NCI-H1092 (cell line): ENCODE measurements at regions not wholly inside any gene's neighbourhood (a gene's known extent, or its start where the extent isn't known, plus 50 kb on each side); places are given as distances from the start of the nearest gene placed in this dataset.
A peak's percentile ranks its signal among the peaks of the same experiment; 100 is the strongest.

ENCODE experiments used
- DNase-seq: peaks from one replicate; lab custom pipeline; 2025; lab: John Stamatoyannopoulos, UW

GRCh38 chr2:164439885-164440284, 181.4 kb downstream of the GRB14 start:
- DNase-seq = no peak

- no peak for DNase-seq
Observed at GRCh38 chr2:164439235-164439634, 182.0 kb downstream of the GRB14 start.

- DNase-seq = no peak
Observed at GRCh38 chr2:164438490-164439205, 182.6 kb downstream of the GRB14 start.

GRCh38 chr2:164436131-164436530, 185.2 kb downstream of the GRB14 start:
- DNase-seq = no peak

GRCh38 chr2:164430166-164430783, 191.0 kb downstream of the GRB14 start:
- DNase-seq = peak; percentile 29

- no peak for DNase-seq
Observed at GRCh38 chr2:164429354-164429753, 191.9 kb downstream of the GRB14 start.

GRCh38 chr2:164427111-164427510, 194.2 kb downstream of the GRB14 start:
- no peak for DNase-seq

- DNase-seq = no peak
Observed at GRCh38 chr2:164420787-164421186, 200.5 kb downstream of the GRB14 start.

- DNase-seq = no peak
Observed at GRCh38 chr2:164412831-164413230, 208.5 kb downstream of the GRB14 start.

- no peak for DNase-seq
Observed at GRCh38 chr2:164389411-164389810, 231.9 kb downstream of the GRB14 start.

GRCh38 chr2:164388511-164388910, 232.8 kb downstream of the GRB14 start:
- no peak for DNase-seq

- DNase-seq = no peak
Observed at GRCh38 chr2:164386231-164386630, 235.1 kb downstream of the GRB14 start.

GRCh38 chr2:164384434-164384833, 236.8 kb downstream of the GRB14 start:
- no peak for DNase-seq

- DNase-seq = no peak
Observed at GRCh38 chr2:164371916-164372315, 249.4 kb downstream of the GRB14 start.

GRCh38 chr2:164369366-164369765, 251.9 kb downstream of the GRB14 start:
- DNase-seq = no peak

- no peak for DNase-seq
Observed at GRCh38 chr2:164368896-164369295, 252.4 kb downstream of the GRB14 start.

GRCh38 chr2:164363646-164364045, 257.6 kb downstream of the GRB14 start:
- DNase-seq = no peak

- no peak for DNase-seq
Observed at GRCh38 chr2:164351536-164351935, 269.7 kb downstream of the GRB14 start.

GRCh38 chr2:164335947-164336346, 285.3 kb downstream of the GRB14 start:
- DNase-seq = no peak

- DNase-seq = no peak
Observed at GRCh38 chr2:164335128-164335527, 286.2 kb downstream of the GRB14 start.

- DNase-seq = no peak
Observed at GRCh38 chr2:164328310-164328709, 293.0 kb downstream of the GRB14 start.

GRCh38 chr2:164323978-164324377, 297.3 kb downstream of the GRB14 start:
- no peak for DNase-seq

- DNase-seq = no peak
Observed at GRCh38 chr2:164314148-164314547, 307.1 kb downstream of the GRB14 start.

GRCh38 chr2:164306872-164307271, 314.4 kb downstream of the GRB14 start:
- no peak for DNase-seq
